ENCODE measurements at regions not wholly inside any gene's neighbourhood (a gene's known extent, or its start where the extent isn't known, plus 50 kb on each side); places are given as distances from the start of the nearest gene placed in this dataset.

- TF ChIP-seq CTCF (conservative IDR thresholded peaks at IDR 0.05; ENCODE audit: low read depth, low read length), result no peak
- H3K4me3 ChIP-seq (ENCODE audit: low read length), result no peak overlapping the region
- DNase-seq (ENCODE audit: low read depth), result no peak
Observed at GRCh38 chr6:95846652-95847051, 169.1 kb upstream of the FUT9 start.

GRCh38 chr6:95847061-95847460, 168.7 kb upstream of the FUT9 start:
- no peak for TF ChIP-seq CTCF (conservative IDR thresholded peaks at IDR 0.05; ENCODE audit: low read depth, low read length)
- no peak for DNase-seq (ENCODE audit: low read depth)
- H3K4me3 ChIP-seq (ENCODE audit: low read length), result no peak overlapping the region

DNA sequence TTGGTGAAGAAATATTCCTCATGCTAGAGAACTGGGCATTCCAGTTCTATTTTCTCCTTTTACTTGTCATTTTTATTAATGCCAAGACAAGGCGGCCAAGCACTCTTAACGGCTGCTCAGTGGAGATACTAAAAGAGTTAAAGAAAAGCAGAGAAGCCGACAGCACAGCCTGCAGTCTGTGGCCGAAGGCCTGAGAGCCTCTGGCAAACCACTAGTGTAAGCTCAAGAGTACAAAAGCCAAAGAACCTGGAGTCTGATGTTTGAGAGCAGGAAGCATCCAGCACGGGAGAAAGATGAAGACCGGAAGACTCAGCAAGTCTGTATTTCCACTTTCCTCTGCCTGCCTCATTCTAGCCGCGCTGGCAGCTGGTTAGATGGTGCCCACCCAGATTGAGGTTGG, 167.1 kb upstream of the FUT9 start:
- no peak overlapping the region for H3K4me3 ChIP-seq (ENCODE audit: low read length)
- TF ChIP-seq CTCF (conservative IDR thresholded peaks at IDR 0.05; ENCODE audit: low read depth, low read length), result no peak
- no peak for DNase-seq (ENCODE audit: low read depth)

- DNase-seq (ENCODE audit: low read depth), result no peak
- TF ChIP-seq CTCF (conservative IDR thresholded peaks at IDR 0.05; ENCODE audit: low read depth, low read length), result no peak
- H3K4me3 ChIP-seq (ENCODE audit: low read length), result no peak overlapping the region
Observed at GRCh38 chr6:95856876-95857364, 158.9 kb upstream of the FUT9 start.

DNA sequence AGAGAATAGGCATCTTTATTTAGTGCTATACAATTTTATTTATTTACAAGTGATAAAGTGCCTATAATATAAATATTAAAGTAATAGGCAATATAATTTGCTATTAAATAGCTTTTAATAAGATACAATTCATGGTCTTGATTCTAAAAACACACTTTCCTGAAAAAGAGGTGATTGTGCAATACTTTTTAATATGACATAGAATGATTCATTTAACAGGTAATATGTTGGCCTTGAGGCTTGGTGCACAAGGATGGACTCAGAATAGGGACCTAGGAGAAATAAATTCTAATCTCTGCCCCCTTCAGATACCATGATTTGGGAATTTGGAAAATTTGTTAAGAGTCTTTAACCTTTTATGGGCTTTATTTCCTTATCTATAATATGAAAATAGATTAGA, 149.9 kb upstream of the FUT9 start:
- no peak for TF ChIP-seq CTCF (conservative IDR thresholded peaks at IDR 0.05; ENCODE audit: low read depth, low read length)
- DNase-seq (ENCODE audit: low read depth), result no peak
- H3K4me3 ChIP-seq (ENCODE audit: low read length), result no peak overlapping the region

GRCh38 chr6:95866732-95867131, 149.0 kb upstream of the FUT9 start:
- peak; percentile 60 for TF ChIP-seq CTCF (conservative IDR thresholded peaks at IDR 0.05; ENCODE audit: low read depth, low read length)
- no peak overlapping the region for H3K4me3 ChIP-seq (ENCODE audit: low read length)
- DNase-seq (ENCODE audit: low read depth), result no peak

DNA sequence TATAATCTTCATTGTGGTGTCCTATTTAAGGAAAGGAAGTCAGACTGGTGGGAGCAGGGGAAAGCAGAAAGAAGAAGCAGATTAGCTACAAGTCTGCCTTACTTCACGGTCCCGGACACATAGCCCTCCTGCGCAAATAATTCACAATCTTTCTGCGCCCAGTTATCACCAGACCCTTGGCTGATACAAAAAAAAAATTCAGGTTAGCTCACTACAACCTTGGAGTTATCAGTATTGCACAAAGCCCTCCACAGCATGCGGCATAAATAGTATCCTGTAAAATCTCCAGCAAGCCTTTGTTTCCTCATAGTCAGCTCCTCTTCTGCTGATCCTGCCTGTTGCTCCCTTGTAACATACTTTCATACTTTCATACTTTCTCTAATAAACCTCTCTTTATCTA, 148.6 kb upstream of the FUT9 start:
- DNase-seq (ENCODE audit: low read depth), result no peak
- no peak for TF ChIP-seq CTCF (conservative IDR thresholded peaks at IDR 0.05; ENCODE audit: low read depth, low read length)
- H3K4me3 ChIP-seq (ENCODE audit: low read length), result no peak overlapping the region
